HG03097 (cell line): ENCODE measurements at regions not wholly inside any gene's neighbourhood (a gene's known extent, or its start where the extent isn't known, plus 50 kb on each side); places are given as distances from the start of the nearest gene placed in this dataset.

Source experiments
- ATAC-seq: cut with Tn5 transposase; IDR thresholded peaks from one replicate; pipeline ENCODE4 v1.9.1; 2021; ENCODE audit not compliant: unreplicated experiment, low FRiP score

DNA sequence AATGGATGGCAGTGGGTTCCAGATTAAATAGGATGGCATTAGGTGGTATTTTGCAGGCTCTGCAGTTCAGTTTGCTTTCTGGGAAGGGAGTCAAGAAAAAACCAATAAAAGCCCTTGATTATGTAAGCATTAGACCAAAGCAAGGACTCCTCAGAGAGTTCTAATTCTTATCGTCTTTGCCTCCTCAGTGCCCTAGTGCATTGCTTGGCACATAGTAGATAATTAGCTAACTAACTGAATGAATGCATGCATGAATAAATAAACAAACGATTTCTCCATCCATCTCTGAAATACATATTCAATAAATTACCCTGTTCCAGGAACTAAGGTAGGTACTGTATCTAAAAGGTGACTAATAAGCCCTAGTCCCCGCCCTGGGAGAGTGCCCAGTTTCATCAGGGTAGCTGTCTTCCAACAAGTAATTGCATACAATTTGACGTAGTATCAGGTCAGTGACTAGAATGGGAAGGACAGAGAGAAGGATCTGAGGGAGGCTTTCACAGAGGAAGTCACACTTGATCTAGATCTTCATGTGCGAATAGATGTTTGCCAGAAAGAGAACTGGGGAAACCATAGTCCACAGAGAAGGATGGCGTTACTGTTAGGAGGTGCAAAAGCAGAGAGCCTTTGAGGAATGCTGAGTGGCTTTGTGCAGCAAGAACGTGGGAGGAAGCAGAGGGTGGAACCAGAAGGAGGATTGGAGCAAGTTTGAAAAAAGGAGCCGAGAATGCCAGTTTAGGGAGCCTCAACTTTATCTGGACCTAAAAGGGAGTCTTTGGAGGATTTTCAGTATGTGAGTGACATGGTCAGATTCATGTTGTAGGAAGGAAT, 111.4 kb downstream of the TBX19 start:
- no peak for ATAC-seq

- ATAC-seq = no peak
These were observed 109.6 kb downstream of the TBX19 start for GRCh38 chr1:168390271-168390670.

- no peak for ATAC-seq
These were observed 107.4 kb downstream of the TBX19 start for GRCh38 chr1:168387781-168388760.

DNA sequence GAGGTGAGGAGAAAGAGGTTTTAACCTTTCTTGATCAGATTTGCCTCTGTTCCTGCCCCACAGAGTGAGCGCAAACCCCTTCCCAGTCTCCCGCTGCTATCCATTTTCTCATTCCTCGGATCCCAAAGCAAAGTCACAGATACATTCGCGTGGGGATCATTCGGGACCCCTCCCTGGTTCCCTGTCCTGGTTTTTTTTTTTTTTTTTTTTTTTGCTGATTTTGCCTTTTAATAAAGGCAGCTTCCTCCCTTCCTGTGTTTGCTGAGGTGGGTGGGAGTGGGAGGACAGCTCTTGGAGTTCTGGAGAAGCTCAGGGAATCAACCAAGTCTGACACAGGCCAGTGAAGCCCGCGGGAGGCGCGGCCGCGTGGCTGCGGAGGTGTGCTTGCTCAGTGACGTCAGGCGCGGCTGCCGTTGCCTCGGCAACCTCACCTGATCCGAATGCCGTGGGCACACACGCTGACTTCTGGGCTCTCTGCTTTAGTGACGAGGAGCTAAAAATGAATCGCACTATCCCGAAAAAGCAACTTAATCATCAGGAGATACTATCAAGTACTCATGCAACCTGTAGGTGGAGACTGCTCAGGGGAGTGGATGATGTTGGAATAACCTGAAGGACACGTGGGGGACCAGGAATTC, 106.4 kb downstream of the TBX19 start:
- ATAC-seq = no peak

DNA sequence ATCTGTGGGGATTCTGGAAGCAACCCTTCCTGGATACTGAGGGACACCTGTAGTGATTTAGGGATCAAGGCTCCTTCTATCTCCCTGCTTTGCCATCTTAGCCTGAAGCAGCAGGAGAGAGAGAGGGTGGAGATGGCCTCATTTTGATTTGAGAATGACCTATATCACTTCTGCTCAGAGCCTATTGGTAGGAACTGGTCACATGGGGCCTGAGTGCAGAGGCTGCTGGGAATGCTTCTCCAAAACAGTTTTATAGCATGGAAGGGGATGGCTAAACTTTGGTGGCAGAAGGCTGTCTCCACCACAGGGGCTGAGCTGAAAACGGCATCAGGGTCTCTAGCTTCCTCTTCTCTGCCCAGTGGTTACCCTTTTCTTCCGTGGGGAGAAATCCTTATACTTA, 105.8 kb downstream of the TBX19 start:
- ATAC-seq = no peak

DNA sequence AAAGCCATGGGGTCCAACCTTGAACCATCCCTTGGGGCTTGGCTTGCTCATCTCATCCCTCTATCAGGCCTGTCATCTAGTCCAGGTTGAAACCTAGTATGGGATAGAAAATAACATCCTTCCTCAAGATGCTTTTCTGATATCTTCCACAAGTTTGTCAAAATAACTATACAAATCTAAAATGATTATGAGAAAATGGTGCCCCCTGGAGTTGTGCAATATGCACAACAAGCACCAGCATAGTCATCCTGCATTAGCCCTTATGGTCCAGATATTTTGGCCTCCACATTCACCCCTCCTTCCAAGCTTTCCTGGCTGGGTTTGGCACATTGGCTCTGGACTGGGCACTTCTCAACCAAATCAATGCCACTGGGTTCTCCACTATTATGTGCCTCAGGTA, 101.2 kb downstream of the TBX19 start:
- ATAC-seq = no peak

GRCh38 chr1:168380945-168381344, 100.3 kb downstream of the TBX19 start:
- no peak for ATAC-seq

GRCh38 chr1:168379104-168379860, 98.6 kb downstream of the TBX19 start:
- ATAC-seq = no peak

- ATAC-seq = no peak
These were observed 95.1 kb downstream of the TBX19 start for GRCh38 chr1:168375566-168376300.

DNA sequence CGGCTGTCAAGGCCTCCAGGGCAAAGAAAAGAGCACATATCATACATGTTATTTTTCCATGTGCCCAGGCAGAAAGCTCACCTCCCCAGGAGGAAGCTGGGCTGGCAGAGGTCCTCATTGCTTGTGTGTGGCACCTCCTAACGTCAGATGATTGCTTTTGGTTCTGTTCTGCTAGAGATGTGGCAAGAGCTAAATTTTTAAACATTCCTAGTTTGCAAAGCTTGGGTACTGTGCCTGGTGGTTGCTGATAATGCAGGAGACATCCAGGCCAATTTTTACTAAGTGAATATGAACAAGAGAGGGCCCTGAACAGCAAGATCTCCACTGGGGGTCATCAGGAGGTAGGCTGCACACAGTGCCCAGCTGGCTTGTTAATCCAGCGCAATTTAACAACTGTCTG, 93.9 kb downstream of the TBX19 start:
- no peak for ATAC-seq

DNA sequence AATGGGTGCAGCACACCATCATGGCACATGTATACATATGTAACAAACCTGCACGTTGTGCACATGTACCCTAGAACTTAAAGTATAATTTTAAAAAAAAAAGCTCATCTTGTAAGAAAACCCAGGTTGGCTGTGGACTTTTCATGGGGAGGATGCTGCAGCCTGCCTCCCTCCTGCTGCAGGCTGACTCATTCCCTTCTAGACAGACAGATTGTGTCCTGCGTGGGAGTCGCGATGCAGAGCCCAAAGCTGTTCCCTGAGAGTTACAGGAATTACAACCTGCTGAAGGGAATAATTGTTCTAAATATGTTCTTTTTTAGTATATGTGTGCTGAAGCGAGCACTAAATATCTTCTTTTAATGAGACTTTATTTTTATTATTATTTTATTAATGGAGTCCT, 93.2 kb downstream of the TBX19 start:
- no peak for ATAC-seq

- no peak for ATAC-seq
These were observed 92.2 kb downstream of the TBX19 start for GRCh38 chr1:168372861-168373371.

DNA sequence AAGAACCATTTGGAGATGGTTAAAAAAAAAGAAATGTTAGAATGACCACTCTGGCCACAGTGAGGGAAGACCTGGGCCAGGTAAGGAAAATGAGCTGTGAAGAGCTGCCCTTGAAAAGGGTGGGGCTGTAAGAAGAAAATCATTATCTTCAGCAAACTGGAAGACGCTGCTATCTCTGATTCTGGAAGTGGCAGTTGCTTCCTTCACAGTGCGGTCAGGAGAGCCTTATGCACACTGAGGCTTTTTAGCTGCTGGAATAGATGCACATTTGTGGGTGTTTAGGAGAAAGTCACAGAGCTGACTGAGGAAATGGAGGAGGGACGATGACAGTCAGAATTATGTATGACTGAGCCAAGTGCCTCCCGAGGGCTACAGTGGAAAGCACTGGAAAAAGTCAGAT, 91.6 kb downstream of the TBX19 start:
- ATAC-seq = no peak

DNA sequence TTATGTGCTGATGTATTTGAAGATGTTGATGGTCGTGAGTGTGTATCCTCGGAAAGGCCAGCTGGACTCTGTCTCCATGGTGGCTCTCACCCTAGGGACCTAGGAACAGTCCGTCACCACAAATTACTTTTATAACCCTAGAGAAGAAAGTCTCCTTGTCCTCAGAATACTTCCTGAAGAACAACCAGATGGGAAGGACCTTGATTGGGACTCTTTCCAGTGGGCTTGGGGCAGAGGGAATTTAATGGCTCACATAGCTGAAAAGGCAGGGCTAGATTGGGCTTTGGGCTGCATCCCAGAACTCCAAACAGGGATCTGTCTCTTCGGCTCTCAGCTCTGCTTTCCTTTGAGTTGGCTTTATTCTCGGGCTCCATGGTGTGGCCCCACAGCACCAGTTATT, 90.8 kb downstream of the TBX19 start:
- no peak for ATAC-seq

DNA sequence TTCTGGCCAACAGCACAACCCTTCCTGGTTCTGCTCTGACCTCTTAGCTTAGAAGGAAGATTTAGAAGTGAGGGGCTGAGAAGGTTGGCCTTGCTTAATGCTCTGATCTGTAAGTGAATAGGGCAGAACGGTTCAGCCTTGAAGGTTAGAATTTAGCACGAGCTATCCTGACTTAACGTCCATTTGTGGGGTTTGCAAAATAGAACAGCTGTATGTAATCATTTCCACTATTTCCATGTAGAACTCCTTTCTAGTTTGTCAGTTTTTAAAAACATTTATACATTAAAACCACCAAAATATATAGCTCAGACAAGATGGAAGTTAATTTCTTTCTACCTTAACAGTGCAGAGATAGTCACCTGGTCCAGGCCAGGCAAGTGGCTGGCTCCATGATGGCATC, 89.9 kb downstream of the TBX19 start:
- ATAC-seq = no peak

DNA sequence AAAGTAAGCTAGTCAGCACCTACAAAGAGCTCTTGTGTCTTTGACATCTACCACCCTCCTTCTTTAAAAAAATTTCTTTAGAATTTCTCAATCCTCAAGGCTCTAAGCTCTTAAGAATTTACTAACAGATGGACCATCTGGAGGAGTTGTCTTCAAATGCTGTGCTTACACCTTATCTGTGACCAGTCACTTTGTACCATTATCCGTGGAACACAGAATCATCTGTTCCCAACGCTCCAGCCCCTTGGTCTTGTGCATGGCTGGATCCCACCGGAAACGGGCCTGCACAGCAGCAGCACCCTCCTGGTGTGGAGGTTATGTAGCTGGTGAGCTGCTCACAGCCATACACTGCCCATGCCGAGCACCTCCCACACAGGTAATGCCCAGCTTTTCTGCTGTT, 89.0 kb downstream of the TBX19 start:
- no peak for ATAC-seq

DNA sequence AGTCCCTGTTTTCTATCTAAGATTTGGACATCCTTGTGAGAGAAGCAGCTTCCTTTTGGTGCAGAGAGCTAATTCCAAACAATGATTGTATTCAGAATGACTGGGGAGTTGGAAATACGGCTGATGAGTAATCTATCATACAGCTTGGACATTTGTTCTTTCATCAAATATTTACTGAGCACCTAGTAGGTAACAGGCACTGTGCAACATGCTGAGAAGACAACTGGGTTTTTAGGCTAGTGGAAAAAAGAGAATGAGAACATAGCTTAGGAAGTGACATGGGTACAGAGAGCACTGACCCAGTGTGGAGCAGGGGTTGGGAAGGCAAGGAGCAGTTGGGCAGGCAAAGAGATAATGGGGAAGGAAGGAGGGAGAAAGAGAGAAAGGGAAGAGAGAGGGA, 87.5 kb downstream of the TBX19 start:
- no peak for ATAC-seq

GRCh38 chr1:168365719-168366479, 85.2 kb downstream of the TBX19 start:
- no peak for ATAC-seq
